ENCODE measurements at regions not wholly inside any gene's neighbourhood (a gene's known extent, or its start where the extent isn't known, plus 50 kb on each side); places are given as distances from the start of the nearest gene placed in this dataset.
"Not testable (repeated sequence)": the region's sequence is repeated elsewhere in the genome, so short reads cannot be mapped to it uniquely, and the experiment has no call there.

DNA sequence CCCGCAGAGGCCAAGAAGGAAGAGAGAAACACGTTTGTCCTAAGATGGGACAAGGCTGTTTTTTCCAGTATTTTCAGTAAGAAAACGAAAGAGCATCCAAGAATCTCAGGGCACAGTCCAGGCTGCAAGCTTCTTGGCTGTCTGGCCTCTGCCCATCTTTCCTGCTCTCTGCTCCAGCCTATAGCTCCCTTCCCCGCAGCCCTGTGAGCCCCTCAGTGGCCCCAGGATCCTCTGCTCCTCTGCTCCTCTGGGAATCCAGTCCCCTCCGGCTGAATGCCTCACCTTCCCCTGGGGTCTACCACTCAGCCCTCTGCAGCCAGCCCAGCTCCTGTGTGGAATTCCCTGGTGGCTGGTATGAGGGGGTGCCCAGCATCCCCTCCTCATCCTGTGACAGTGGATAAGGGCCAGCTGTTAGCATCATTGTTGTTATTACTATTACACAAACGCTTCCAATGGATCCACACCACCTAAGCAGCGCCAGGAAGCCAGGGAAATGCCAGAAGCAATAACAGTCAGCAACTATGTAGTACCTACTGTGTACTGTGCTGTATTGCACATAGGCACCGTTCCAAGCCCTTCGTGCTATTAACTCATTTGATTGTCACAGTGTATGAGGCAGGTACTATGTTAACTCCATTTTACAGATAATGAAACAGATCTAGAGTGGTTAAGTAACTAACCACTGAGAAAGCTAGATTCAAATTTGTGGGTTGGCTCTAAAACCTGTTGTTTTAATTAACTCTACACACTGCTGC is 60.3 kb upstream of the PTPN1 start:
- H3K36me3 ChIP-seq: no peaks in the 10 kb centered on the region
- no peak for DNase-seq (ENCODE audit: low spot score in 2 of 2)
- no peaks in the 10 kb centered on the region for H3K27me3 ChIP-seq
- no peak overlapping the region for H3K4me3 ChIP-seq
- TF ChIP-seq, protein P1, sequence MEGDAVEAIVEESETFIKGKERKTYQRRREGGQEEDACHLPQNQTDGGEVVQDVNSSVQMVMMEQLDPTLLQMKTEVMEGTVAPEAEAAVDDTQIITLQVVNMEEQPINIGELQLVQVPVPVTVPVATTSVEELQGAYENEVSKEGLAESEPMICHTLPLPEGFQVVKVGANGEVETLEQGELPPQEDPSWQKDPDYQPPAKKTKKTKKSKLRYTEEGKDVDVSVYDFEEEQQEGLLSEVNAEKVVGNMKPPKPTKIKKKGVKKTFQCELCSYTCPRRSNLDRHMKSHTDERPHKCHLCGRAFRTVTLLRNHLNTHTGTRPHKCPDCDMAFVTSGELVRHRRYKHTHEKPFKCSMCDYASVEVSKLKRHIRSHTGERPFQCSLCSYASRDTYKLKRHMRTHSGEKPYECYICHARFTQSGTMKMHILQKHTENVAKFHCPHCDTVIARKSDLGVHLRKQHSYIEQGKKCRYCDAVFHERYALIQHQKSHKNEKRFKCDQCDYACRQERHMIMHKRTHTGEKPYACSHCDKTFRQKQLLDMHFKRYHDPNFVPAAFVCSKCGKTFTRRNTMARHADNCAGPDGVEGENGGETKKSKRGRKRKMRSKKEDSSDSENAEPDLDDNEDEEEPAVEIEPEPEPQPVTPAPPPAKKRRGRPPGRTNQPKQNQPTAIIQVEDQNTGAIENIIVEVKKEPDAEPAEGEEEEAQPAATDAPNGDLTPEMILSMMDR (IDR thresholded peaks at IDR 0.05): no peak
- TF ChIP-seq POLR2AphosphoS5 (IDR thresholded peaks at IDR 0.05): no peak
- TF ChIP-seq POLR2A (IDR thresholded peaks at IDR 0.05): no peak
- intact Hi-C loops (cut with DNase I; ENCODE audit: low total_unique reads): no loop called here
- no peaks in the 10 kb centered on the region for H3K9me3 ChIP-seq
- H3K27ac ChIP-seq: peak overlapping the region in 1 of 2 donors; percentile 16
- H3K4me1 ChIP-seq: no peaks in the 10 kb centered on the region

DNA sequence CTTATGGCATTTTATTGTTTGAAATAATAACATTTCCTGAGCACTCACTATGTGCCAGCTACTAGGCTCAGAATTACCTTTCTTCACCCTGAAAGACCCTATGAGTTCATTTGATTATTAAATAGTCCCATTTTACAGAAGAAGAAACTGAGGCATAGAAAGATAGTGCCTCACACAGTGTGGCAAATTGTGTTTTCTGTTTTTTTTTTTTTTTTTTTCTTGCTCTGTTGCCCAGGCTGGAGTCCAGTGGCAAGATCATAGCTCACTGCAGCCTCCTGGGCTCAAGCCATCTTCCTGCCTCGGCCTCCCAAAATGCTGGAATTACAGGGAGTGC is 59.7 kb upstream of the PTPN1 start:
- Histone ChIP-seq H3K27me3 (no peaks in the 10 kb centered on the region), H3K9me3 (no peaks in the 10 kb centered on the region), H3K36me3 (no peaks in the 10 kb centered on the region), H3K4me1 (no peaks in the 10 kb centered on the region), H3K4me3 (no peak overlapping the region), H3K27ac (no peak overlapping the region)
- TF ChIP-seq POLR2AphosphoS5 (IDR thresholded peaks at IDR 0.05): no peak
- no peak for DNase-seq (ENCODE audit: low spot score in 2 of 2)
- intact Hi-C loops (cut with DNase I; ENCODE audit: low total_unique reads): no loop called here

DNA sequence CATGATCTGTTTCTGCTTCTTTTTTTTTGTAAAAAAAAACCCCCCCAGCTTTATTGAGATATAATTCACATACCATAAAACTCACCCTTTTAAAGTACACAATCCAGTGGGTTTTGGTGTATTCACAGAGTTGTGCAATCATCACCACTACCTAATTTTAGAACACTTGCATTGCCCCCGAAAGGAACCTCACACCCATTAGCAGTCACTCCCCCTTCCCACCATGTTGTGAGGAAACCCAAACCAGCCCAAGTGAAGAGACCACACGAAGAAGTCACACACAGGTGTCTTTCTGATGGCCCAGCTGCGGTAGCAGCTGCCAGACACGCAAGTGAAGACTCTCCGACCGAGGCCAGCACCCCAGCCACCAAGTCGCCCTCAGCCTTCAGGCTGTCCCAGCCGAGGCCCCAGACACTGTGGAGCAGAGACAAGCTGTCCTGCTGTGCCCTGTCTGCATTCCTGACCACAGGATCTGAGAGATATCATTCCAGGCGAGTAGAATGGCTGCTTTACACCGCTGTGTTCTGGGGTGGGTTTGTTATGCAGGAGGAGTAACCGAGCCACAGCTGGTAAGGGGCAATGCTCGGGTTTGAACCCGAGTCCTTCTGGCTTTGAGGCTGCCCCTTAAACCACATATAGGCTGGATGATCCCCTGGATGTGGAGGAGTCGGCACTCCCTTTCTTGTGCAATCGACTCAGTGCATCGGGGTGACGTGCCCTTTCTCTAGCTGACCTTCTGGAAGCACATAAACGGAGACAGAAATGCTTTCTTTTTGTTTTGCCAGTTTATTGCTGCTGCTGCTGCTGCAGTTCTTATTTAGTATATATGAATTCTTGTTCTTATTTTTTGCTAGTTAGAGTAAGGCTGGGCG is 59.1 kb upstream of the PTPN1 start:
- Histone ChIP-seq H3K4me3 (no peak overlapping the region), H3K4me1 (no peaks in the 10 kb centered on the region), H3K9me3 (no peaks in the 10 kb centered on the region), H3K27me3 (no peaks in the 10 kb centered on the region), H3K27ac (peak overlapping the region in 1 of 2 donors; percentile 74), H3K36me3 (no peaks in the 10 kb centered on the region)
- intact Hi-C loops (cut with DNase I; ENCODE audit: low total_unique reads): no loop called here
- TF ChIP-seq POLR2A (IDR thresholded peaks at IDR 0.05) (no peak), POLR2AphosphoS5 (IDR thresholded peaks at IDR 0.05) (no peak)
- TF ChIP-seq, protein P1 (IDR thresholded peaks at IDR 0.05): no peak
- DNase-seq (ENCODE audit: low spot score in 2 of 2): no peak

DNA sequence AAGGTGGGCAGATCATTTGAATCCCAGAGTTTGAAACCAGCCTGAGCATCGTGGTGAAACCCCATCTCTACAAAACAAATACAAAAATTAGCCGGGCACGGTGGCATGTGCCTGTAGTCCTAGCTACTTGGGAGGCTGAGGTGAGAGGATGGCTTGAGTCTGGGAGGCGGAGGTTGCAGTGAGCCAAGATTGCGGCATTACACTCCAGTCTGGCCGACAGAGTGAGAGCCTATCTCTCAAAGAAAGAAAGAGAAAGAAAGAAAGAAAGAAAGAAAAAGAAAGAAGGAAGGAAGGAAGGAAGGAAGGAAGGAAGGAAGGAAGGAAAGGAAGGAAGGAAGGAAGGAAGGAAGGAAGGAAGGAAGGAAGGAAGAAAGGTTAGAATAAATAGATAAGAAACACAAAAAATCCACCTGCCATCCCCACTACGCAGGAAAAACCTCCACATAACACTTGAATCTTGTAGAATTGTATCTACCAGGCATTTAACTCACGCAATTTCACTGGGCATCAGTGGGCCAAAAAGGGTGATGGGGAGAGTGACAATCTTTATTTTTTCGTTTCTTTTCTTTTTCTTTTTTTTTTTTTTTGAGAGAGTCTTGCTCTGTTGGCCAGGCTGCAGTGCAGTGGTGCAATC is 58.3 kb upstream of the PTPN1 start:
- intact Hi-C loops (cut with DNase I; ENCODE audit: low total_unique reads); H3K27me3 ChIP-seq; H3K4me3 ChIP-seq; DNase-seq (ENCODE audit: low spot score in 2 of 2); H3K36me3 ChIP-seq; H3K4me1 ChIP-seq; H3K27ac ChIP-seq; H3K9me3 ChIP-seq: not testable (repeated sequence)

DNA sequence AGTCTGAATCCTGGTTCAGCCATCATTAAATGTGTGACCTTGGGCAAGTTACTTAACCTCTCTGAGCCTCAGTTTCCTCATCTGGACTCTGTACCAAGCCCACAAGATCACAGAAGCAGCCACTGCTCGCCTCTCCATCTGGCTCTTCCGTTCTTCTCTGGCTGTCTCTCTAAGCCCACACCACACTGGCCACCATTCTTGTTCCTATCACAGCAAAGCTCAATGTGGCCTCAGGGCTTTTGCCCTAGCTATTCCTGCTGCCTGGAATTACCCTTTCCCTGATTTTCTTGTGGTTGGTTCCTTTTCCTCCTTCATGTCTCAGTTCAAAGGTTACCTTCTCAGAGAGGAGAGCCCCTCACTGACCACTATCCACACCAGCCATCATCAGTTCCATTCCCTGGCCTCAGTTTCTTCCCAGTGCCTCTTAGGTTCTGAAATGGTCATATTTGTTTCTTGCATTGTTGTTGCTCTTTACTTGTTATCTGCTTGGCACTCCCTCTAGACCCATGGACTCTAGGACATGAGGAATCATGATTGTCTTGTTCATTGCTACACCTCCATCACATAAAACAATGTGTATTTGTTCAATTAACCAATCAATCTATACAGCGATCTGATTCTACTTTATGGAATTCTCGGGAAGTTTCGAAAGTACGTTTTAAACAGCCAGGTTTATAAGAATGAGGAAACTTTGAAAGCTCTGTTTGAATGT is 56.5 kb upstream of the PTPN1 start:
- intact Hi-C loops (cut with DNase I; ENCODE audit: low total_unique reads): no loop called here
- no peaks in the 10 kb centered on the region for H3K4me1 ChIP-seq
- no peaks in the 10 kb centered on the region for H3K27me3 ChIP-seq
- no peak overlapping the region for H3K27ac ChIP-seq
- no peaks in the 10 kb centered on the region for H3K36me3 ChIP-seq
- no peak overlapping the region for H3K4me3 ChIP-seq
- no peak for TF ChIP-seq POLR2A (IDR thresholded peaks at IDR 0.05)
- TF ChIP-seq, protein P1 (IDR thresholded peaks at IDR 0.05): no peak
- no peak for TF ChIP-seq POLR2AphosphoS5 (IDR thresholded peaks at IDR 0.05)
- DNase-seq (ENCODE audit: low spot score in 2 of 2): no peak
- no peaks in the 10 kb centered on the region for H3K9me3 ChIP-seq

DNA sequence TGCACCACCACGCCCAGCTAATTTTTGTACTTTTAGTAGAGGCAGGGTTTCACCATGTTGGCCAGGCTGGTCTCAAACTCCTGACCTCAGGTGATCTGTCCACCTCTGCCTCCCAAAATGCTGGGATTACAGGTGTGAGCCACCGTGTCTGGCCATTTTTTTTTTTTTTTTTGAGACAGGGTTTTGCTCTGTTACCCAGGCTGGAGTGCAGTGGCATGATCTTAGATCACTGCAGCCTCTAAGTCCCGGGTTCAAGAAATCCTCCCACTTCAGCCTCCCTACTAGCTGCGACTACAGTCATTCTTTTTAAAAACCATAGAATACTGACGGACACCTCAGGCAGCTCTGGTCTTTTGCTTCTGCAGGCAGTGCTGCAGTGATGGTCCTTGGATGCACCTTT is 54.9 kb upstream of the PTPN1 start:
- DNase-seq (ENCODE audit: low spot score in 2 of 2); H3K4me1 ChIP-seq; H3K27me3 ChIP-seq; H3K27ac ChIP-seq; H3K9me3 ChIP-seq; H3K4me3 ChIP-seq; intact Hi-C loops (cut with DNase I; ENCODE audit: low total_unique reads); H3K36me3 ChIP-seq: not testable (repeated sequence)

Measured in breast epithelium (tissue), 4 donors.